ENCODE measurements at regions not wholly inside any gene's neighbourhood (a gene's known extent, or its start where the extent isn't known, plus 50 kb on each side); places are given as distances from the start of the nearest gene placed in this dataset.

GRCh38 chr2:144230448-144231085 is 289.4 kb downstream of the ZEB2 start:
- no peak for TF ChIP-seq CTCF (IDR thresholded peaks at IDR 0.05)
- TF ChIP-seq POLR2A (IDR thresholded peaks at IDR 0.05), result no peak
- TF ChIP-seq EP300 (IDR thresholded peaks at IDR 0.05), result no peak
- no peak for TF ChIP-seq POLR2AphosphoS5 (IDR thresholded peaks at IDR 0.05)

Data from upper lobe of left lung (tissue), 4 donors.